Stimulated activated memory B cell treated with anti-CD40 and anti-IgM and Interleukin-4, amounts not matched to agents 10 μg/mL and 1 μg/mL and 100 μg/mL, for 72 hours (primary cell): ENCODE measurements at regions not wholly inside any gene's neighbourhood (a gene's known extent, or its start where the extent isn't known, plus 50 kb on each side); places are given as distances from the start of the nearest gene placed in this dataset.

Experiments used
- ATAC-seq: fragments of 150-1000 bp; cut with Tn5 transposase; 2 replicates; pipeline ENCODE4 v1.10.0; 2021
- H3K27ac Mint-ChIP-seq: one replicate; pipeline ENCODE4 v1.8.0; 2022; ENCODE audit warnings: mild to moderate bottlenecking, mixed read lengths
- H3K27me3 Mint-ChIP-seq: one replicate; pipeline ENCODE4 v1.8.0; 2022; ENCODE audit warnings: mixed read lengths
- H3K36me3 Mint-ChIP-seq: one replicate; pipeline ENCODE4 v1.8.0; 2022; ENCODE audit warnings: mixed read lengths
- H3K4me1 Mint-ChIP-seq: one replicate; pipeline ENCODE4 v1.8.0; 2022; ENCODE audit warnings: mixed read lengths
- H3K4me3 Mint-ChIP-seq: one replicate; pipeline ENCODE4 v1.8.0; 2022; ENCODE audit warnings: mild to moderate bottlenecking, moderate library complexity, mixed read lengths
- H3K9me3 Mint-ChIP-seq: one replicate; pipeline ENCODE4 v1.8.0; 2022; ENCODE audit warnings: mixed read lengths

GRCh38 chr11:8340296-8340695 is 76.6 kb upstream of the LMO1 start:
- Mint-ChIP-seq H3K27ac (no peak overlapping the region), H3K4me3 (no peak overlapping the region), H3K4me1 (peaks cover 37% of the 10 kb centered on the region), H3K9me3 (no peaks in the 10 kb centered on the region), H3K27me3 (no peaks in the 10 kb centered on the region), H3K36me3 (no peaks in the 10 kb centered on the region)
- no peak for ATAC-seq

DNA sequence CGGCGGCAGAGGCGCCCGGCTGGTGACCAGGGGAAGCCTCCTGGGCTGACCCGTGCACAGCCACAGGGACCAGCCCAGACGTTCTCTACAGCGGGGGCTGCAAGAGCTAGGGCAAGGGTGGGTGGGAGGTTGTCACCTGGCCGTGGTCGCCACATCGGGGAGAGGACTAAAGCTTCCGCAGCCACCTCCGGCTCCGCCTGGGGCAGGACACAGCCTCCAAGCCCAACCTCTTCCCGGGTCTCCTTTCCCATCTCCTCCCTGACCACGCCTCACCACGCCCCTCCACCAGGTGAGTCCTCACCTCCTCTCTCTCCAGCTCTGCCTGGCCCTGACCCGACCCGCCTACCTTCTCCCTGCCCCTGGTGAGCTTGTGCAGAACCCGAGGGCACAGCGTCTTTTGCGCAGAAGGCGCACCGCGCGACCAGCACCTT is 75.9 kb upstream of the LMO1 start:
- ATAC-seq: no peak
- Mint-ChIP-seq H3K4me1 (peaks cover 37% of the 10 kb centered on the region), H3K9me3 (no peaks in the 10 kb centered on the region), H3K27ac (no peak overlapping the region), H3K4me3 (no peak overlapping the region), H3K27me3 (no peaks in the 10 kb centered on the region), H3K36me3 (no peaks in the 10 kb centered on the region)

DNA sequence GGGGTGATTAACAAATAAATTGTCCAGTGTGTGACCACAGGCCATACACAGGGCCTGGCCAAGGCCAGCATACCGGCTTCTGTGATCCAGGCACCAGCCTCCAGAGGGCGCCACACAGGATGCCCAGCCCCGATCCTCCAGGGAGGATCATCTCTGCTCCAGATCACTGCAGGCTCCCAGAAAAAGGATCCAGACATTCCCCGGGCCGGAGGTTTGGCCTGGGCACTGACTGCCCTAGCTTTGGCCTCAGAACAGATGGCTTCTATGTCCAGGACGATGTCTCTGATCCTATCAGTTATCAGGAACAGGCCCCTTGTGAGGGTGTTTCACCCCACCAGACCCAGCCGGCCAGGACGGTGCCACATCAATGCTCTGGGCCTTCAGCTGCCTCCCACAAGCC is 74.5 kb upstream of the LMO1 start:
- no peak overlapping the region for H3K4me3 Mint-ChIP-seq
- ATAC-seq: no peak
- no peak overlapping the region for H3K27ac Mint-ChIP-seq
- H3K36me3 Mint-ChIP-seq: no peaks in the 10 kb centered on the region
- H3K9me3 Mint-ChIP-seq: no peaks in the 10 kb centered on the region
- peaks cover 27% of the 10 kb centered on the region for H3K4me1 Mint-ChIP-seq
- H3K27me3 Mint-ChIP-seq: no peaks in the 10 kb centered on the region

- Mint-ChIP-seq H3K27me3 (no peaks in the 10 kb centered on the region), H3K9me3 (no peaks in the 10 kb centered on the region), H3K4me3 (no peak overlapping the region), H3K27ac (no peak overlapping the region), H3K36me3 (no peaks in the 10 kb centered on the region), H3K4me1 (peaks cover 26% of the 10 kb centered on the region)
- ATAC-seq: no peak
These were observed 73.6 kb upstream of the LMO1 start for GRCh38 chr11:8337130-8337795.

- Mint-ChIP-seq H3K4me3 (no peak overlapping the region), H3K9me3 (no peaks in the 10 kb centered on the region), H3K36me3 (no peaks in the 10 kb centered on the region), H3K27ac (no peak overlapping the region), H3K27me3 (no peaks in the 10 kb centered on the region), H3K4me1 (peaks cover 26% of the 10 kb centered on the region)
- ATAC-seq: no peak
These were observed 72.9 kb upstream of the LMO1 start for GRCh38 chr11:8336356-8337129.

DNA sequence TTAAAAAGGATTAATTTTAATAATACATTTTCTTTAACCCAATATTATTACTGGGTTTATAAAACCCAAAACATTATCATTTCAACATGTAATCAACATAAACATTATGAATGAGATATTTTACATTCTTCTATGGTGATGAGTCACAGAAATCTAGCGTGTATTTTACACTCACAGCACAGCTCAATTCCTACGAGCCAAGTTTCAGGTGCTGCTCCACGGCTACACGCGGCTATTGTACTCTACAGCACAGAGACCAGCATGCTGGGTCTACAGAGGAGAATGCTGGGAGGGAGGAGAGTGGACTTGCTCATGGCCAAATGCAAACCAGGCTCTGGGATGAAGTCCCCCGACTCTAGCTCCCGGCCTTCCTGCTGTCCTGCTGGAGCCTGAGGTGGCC is 72.0 kb upstream of the LMO1 start:
- Mint-ChIP-seq H3K27me3 (peaks cover 7% of the 10 kb centered on the region), H3K9me3 (no peaks in the 10 kb centered on the region), H3K36me3 (no peaks in the 10 kb centered on the region), H3K27ac (no peak overlapping the region), H3K4me1 (peaks cover 24% of the 10 kb centered on the region), H3K4me3 (no peak overlapping the region)
- ATAC-seq: no peak

GRCh38 chr11:8335186-8335585 is 71.5 kb upstream of the LMO1 start:
- no peaks in the 10 kb centered on the region for H3K36me3 Mint-ChIP-seq
- no peak overlapping the region for H3K27ac Mint-ChIP-seq
- no peak for ATAC-seq
- H3K4me3 Mint-ChIP-seq: no peak overlapping the region
- H3K27me3 Mint-ChIP-seq: peaks cover 10% of the 10 kb centered on the region
- peaks cover 24% of the 10 kb centered on the region for H3K4me1 Mint-ChIP-seq
- no peaks in the 10 kb centered on the region for H3K9me3 Mint-ChIP-seq

DNA sequence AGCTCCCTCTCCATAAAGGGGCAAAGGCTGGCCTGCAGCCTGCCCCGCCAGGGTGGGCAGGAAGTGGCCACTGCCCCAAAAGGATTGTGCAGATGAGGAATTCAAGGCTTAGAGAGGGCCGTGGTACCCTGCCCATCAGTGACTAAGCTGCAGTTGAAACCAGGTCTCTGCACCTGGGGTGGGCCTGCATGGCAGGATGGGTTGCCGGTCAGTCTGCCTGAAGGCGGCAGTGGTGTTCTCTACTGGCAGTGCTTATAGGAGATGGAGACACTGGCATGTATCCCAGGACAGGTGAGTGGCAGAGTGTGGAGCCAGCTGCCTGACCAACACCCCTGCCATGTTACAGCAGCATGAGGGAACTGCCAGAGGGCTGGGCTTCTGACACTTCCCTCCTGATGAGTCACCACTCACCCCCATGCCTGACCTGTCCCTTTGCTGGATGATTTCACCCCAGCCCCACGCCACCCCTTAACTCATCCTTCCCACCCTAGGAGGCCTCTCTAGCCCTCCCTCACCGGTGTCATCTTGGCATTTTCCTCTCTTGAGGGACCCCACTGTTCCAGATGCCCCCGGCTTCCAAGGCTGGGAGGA is 70.2 kb upstream of the LMO1 start:
- Mint-ChIP-seq H3K9me3 (no peaks in the 10 kb centered on the region), H3K36me3 (no peaks in the 10 kb centered on the region), H3K27ac (no peak overlapping the region), H3K4me3 (no peak overlapping the region), H3K4me1 (peaks cover 27% of the 10 kb centered on the region), H3K27me3 (peaks cover 10% of the 10 kb centered on the region)
- ATAC-seq: no peak

DNA sequence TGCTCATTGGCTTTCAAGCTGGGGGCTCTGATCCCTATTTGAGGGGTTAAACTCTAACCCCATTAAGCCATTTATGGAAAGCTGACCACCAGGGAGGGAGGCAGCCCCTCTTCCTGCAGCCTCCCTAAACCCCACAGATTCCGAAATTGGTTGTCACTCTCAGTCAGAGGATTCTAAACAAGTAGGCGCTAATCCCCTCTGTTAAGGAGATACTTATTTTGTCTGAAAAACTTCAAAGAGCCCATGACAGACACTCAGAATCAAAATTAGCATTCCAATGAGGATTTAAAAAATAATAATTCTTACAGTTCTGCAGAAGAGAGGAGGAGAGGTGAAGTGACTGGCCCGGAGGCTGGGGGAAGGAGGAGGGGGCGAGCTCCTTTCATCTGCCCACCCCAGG is 69.7 kb upstream of the LMO1 start:
- Mint-ChIP-seq H3K27ac (no peak overlapping the region), H3K4me3 (no peak overlapping the region), H3K4me1 (peaks cover 33% of the 10 kb centered on the region), H3K9me3 (no peaks in the 10 kb centered on the region), H3K27me3 (peaks cover 10% of the 10 kb centered on the region), H3K36me3 (no peaks in the 10 kb centered on the region)
- ATAC-seq: no peak

- H3K9me3 Mint-ChIP-seq: no peaks in the 10 kb centered on the region
- peaks cover 34% of the 10 kb centered on the region for H3K4me1 Mint-ChIP-seq
- no peak for ATAC-seq
- no peaks in the 10 kb centered on the region for H3K36me3 Mint-ChIP-seq
- H3K4me3 Mint-ChIP-seq: no peak overlapping the region
- H3K27ac Mint-ChIP-seq: no peak overlapping the region
- peaks cover 10% of the 10 kb centered on the region for H3K27me3 Mint-ChIP-seq
These were observed 69.2 kb upstream of the LMO1 start for GRCh38 chr11:8332891-8333290.

DNA sequence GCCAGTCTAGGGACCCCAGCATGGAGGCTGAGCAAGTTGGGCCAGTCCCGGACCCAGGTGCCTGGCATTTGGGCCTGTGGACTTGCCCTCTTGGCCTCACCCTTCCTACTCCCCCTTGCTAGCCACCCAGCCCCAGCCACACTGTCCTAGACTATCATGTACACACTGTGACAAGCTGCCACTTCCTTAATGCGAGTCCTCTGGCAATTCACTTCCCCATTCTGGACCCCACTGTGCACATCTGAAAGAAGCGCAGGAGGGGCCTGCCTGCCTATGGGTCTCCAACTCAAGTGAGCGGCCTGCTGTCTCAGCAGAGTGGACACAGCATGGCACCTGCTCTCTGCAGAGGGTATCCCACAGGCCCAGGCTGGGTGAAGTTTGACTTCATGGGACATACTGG is 68.5 kb upstream of the LMO1 start:
- peak; percentile 77 for ATAC-seq
- H3K4me1 Mint-ChIP-seq: peaks cover 32% of the 10 kb centered on the region
- no peaks in the 10 kb centered on the region for H3K9me3 Mint-ChIP-seq
- H3K27me3 Mint-ChIP-seq: peaks cover 10% of the 10 kb centered on the region
- H3K27ac Mint-ChIP-seq: peak overlapping the region; percentile 51
- no peak overlapping the region for H3K4me3 Mint-ChIP-seq
- no peaks in the 10 kb centered on the region for H3K36me3 Mint-ChIP-seq

- ATAC-seq: peak; percentile 13
- H3K9me3 Mint-ChIP-seq: no peaks in the 10 kb centered on the region
- H3K4me3 Mint-ChIP-seq: no peak overlapping the region
- H3K36me3 Mint-ChIP-seq: no peaks in the 10 kb centered on the region
- H3K27ac Mint-ChIP-seq: peak overlapping the region; percentile 51
- H3K27me3 Mint-ChIP-seq: peaks cover 10% of the 10 kb centered on the region
- peaks cover 32% of the 10 kb centered on the region for H3K4me1 Mint-ChIP-seq
These were observed 68.1 kb upstream of the LMO1 start for GRCh38 chr11:8331767-8332166.

DNA sequence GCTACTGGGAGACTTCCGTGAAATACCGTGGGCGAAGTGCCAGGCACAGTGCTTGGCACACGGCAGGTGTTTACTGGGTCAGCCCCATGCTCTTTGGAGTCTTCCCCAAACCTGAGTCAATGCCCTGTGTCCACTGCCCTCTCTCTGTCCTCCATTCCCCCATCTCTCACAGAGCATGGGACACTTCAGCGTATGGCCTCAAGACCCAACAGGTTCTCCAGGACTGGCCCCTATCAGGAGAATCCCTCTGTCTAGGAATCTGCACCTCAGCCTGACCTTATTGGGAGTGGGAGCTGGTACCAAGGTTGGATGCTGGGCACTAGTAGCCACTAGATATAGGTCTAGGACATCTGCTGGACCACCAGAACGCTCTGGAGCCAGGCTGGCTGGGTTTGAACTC is 67.2 kb upstream of the LMO1 start:
- Mint-ChIP-seq H3K27me3 (peaks cover 10% of the 10 kb centered on the region), H3K4me1 (peaks cover 32% of the 10 kb centered on the region), H3K27ac (no peak overlapping the region), H3K4me3 (no peak overlapping the region), H3K9me3 (no peaks in the 10 kb centered on the region), H3K36me3 (no peaks in the 10 kb centered on the region)
- no peak for ATAC-seq

DNA sequence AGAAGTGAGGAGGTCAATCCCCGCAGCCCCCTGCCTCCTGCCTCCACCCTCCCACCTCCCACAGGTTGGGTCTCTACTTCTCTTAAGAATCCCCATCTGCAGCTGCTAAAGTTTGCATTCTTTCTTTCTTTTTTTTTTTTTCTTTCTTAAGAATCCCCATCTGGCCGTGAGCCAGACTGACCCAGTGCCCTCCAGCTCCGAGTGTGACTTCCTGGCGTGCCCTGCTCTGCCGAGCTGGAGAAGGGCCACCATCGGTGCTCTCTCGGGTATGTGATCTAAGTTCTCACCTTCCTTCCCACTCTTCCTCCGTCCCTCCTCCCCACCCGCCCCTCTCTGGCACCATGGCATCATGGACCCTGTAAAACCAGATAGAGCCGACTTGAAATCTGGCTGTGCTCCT is 66.7 kb upstream of the LMO1 start:
- Mint-ChIP-seq H3K27me3 (peaks cover 10% of the 10 kb centered on the region), H3K27ac (no peak overlapping the region)

GRCh38 chr11:8329847-8330361 is 66.2 kb upstream of the LMO1 start:
- peaks cover 10% of the 10 kb centered on the region for H3K27me3 Mint-ChIP-seq
- no peak overlapping the region for H3K27ac Mint-ChIP-seq
- H3K36me3 Mint-ChIP-seq: no peaks in the 10 kb centered on the region
- H3K9me3 Mint-ChIP-seq: no peaks in the 10 kb centered on the region
- H3K4me1 Mint-ChIP-seq: peaks cover 32% of the 10 kb centered on the region
- no peak for ATAC-seq
- H3K4me3 Mint-ChIP-seq: no peak overlapping the region

More for the DNA sequence above, 66.7 kb upstream of the LMO1 start:
- H3K36me3 Mint-ChIP-seq: no peaks in the 10 kb centered on the region
- H3K4me3 Mint-ChIP-seq: no peak overlapping the region
- no peak for ATAC-seq
- no peaks in the 10 kb centered on the region for H3K9me3 Mint-ChIP-seq
- H3K4me1 Mint-ChIP-seq: peaks cover 32% of the 10 kb centered on the region

DNA sequence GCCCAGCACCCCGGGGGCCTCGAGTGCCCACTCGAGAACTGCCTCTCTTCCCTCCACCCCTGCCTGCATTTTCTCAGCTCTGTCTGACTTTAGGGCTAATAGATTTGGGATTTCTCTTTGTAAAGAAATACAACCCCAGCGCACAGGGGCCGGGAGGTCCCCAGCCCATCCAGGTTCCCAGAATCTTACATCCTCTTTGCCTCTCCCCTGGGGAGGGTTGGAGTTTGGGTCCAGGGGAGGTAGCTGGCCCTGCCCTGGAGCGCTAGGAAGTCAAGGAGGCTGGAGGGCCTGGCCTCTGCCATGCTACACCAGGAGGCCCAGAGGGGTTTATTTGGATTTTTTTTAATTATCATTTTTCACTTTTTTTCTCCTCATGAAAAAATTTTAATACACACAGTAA is 65.7 kb upstream of the LMO1 start:
- ATAC-seq: no peak
- H3K36me3 Mint-ChIP-seq: no peaks in the 10 kb centered on the region
- H3K4me1 Mint-ChIP-seq: peaks cover 32% of the 10 kb centered on the region
- peak overlapping the region; percentile 46 for H3K27ac Mint-ChIP-seq
- H3K4me3 Mint-ChIP-seq: no peak overlapping the region
- H3K27me3 Mint-ChIP-seq: peaks cover 10% of the 10 kb centered on the region
- no peaks in the 10 kb centered on the region for H3K9me3 Mint-ChIP-seq
